B cell (primary cell): ENCODE measurements at regions not wholly inside any gene's neighbourhood (a gene's known extent, or its start where the extent isn't known, plus 50 kb on each side); places are given as distances from the start of the nearest gene placed in this dataset.
A peak's percentile ranks its signal among the peaks of the same experiment; 100 is the strongest.
"Not testable (repeated sequence)": the region's sequence is repeated elsewhere in the genome, so short reads cannot be mapped to it uniquely, and the experiment has no call there.

ENCODE experiments used
- ATAC-seq: fragments of 200-7000 bp; cut with Tn5 transposase; one replicate; pipeline ENCODE4 v1.10.0; 2021; ENCODE audit warnings: low read depth, mild to moderate bottlenecking, moderate number of reproducible peaks, moderate library complexity
- CTCF ChIA-PET: fragments of 350-600 bp; sonication (Branson Sonifier 250); formaldehyde crosslinking; loops from one replicate; lab custom pipeline; 2021; ENCODE audit warnings: antibody characterized with exemption, inconsistent platforms; lab: Charles Lee
- POLR2A ChIA-PET: fragments of 350-600 bp; sonication (Branson Sonifier 250); formaldehyde crosslinking; loops from one replicate; lab custom pipeline; 2021; ENCODE audit warnings: antibody characterized with exemption; lab: Charles Lee
- DNase-seq: peaks from one replicate; pipeline ENCODE4 v3.0.0; 2013
- H2AFZ ChIP-seq: 2 replicates; pipeline ENCODE4 v1.6.1; 2012; ENCODE audit warnings: mild to moderate bottlenecking, low read depth, low read length; ENCODE audit not compliant: insufficient read depth, poor library complexity, severe bottlenecking
- H3K27ac ChIP-seq, 2 donors: 1 replicate in 1 of 2; 2 replicates in 1 of 2; pipeline ENCODE4 v1.5.1; 2012 to 2013; ENCODE audit warnings: low read length in 2 of 2, mild to moderate bottlenecking in 2 of 2, moderate library complexity in 1 of 2
- H3K27me3 ChIP-seq, 4 experiments: fragments of 200-600 bp in 1 of 4; sonication (generic) in 1 of 4; replicated peaks in 1 of 4; 1 replicate in 2 of 4; 2 replicates in 2 of 4; pipeline versions ENCODE4 v1.6.1 to v1.7.0; 2013 to 2016; ENCODE audit warnings: low read length in 3 of 4, mild to moderate bottlenecking in 2 of 4, mixed read lengths in 1 of 4, moderate library complexity in 1 of 4; ENCODE audit not compliant: insufficient read depth in 4 of 4, control insufficient read depth in 3 of 4; ENCODE audit errors: control extremely low read depth in 1 of 4
- H3K36me3 ChIP-seq, 2 experiments: replicated peaks in 1 of 2; 1 replicate in 1 of 2; 2 replicates in 1 of 2; pipeline versions ENCODE4 v1.6.1 to v1.7.1; 2013; ENCODE audit warnings: low read length in 1 of 2; ENCODE audit not compliant: insufficient read depth in 2 of 2, control insufficient read depth in 1 of 2; ENCODE audit errors: control extremely low read depth in 1 of 2, extremely low read depth in 1 of 2
- H3K4me1 ChIP-seq, 2 donors: fragments of 200-600 bp in 1 of 2; sonication (generic) in 1 of 2; 1 replicate in 1 of 2; 2 replicates in 1 of 2; pipeline versions ENCODE4 v1.5.1 to v1.6.1; 2013 to 2017; ENCODE audit warnings: low read length in 2 of 2; ENCODE audit not compliant: control insufficient read depth in 2 of 2, insufficient read depth in 2 of 2
- H3K4me2 ChIP-seq: replicated peaks from 2 replicates; pipeline ENCODE3; 2012; ENCODE audit warnings: mild to moderate bottlenecking, low read depth, low read length; ENCODE audit not compliant: poor library complexity, severe bottlenecking
- H3K4me3 ChIP-seq, 5 experiments: fragments of 200-600 bp in 1 of 5; sonication (generic) in 1 of 5; 1 replicate in 3 of 5; 2 replicates in 2 of 5; pipeline versions ENCODE4 v1.5.1 to v1.7.0; 2011 to 2016; ENCODE audit warnings: low read length in 4 of 5, mild to moderate bottlenecking in 4 of 5, low read depth in 2 of 5, control low read depth in 1 of 5, moderate library complexity in 1 of 5; ENCODE audit not compliant: insufficient read depth in 1 of 5; ENCODE audit errors: control extremely low read depth in 1 of 5, extremely low read depth in 1 of 5
- H3K79me2 ChIP-seq: fragments of 200-600 bp; sonication (generic); one replicate; pipeline ENCODE4 v1.6.0; 2016; ENCODE audit warnings: low read length; ENCODE audit not compliant: control insufficient read depth, insufficient read depth
- H3K9ac ChIP-seq: fragments of 200-600 bp; sonication (generic); 2 replicates; pipeline ENCODE4 v1.6.1; 2017; ENCODE audit warnings: mild to moderate bottlenecking, low read length, moderate library complexity
- H3K9me3 ChIP-seq, 3 donors: one replicate each; pipeline versions ENCODE4 v1.6.1 to v1.7.1; 2013; ENCODE audit warnings: low read length in 2 of 3; ENCODE audit not compliant: control insufficient read depth in 2 of 3, insufficient read depth in 1 of 3; ENCODE audit errors: control extremely low read depth in 1 of 3
- H4K20me1 ChIP-seq: 2 replicates; pipeline ENCODE4 v1.6.0; 2012; ENCODE audit warnings: mild to moderate bottlenecking, low read length; ENCODE audit not compliant: insufficient read depth, control insufficient read depth, poor library complexity, severe bottlenecking
- H3K27ac Mint-ChIP-seq: one replicate; pipeline ENCODE4 v1.8.0; 2021; ENCODE audit warnings: mixed read lengths
- H3K27me3 Mint-ChIP-seq: one replicate; pipeline ENCODE4 v1.8.0; 2021; ENCODE audit warnings: mixed read lengths
- H3K4me1 Mint-ChIP-seq: one replicate; pipeline ENCODE4 v1.8.0; 2021; ENCODE audit warnings: mixed read lengths
- H3K4me3 Mint-ChIP-seq: one replicate; pipeline ENCODE4 v1.8.0; 2021; ENCODE audit warnings: mixed read lengths
- H3K9me3 Mint-ChIP-seq: one replicate; pipeline ENCODE4 v1.8.0; 2022; ENCODE audit warnings: mixed read lengths; ENCODE audit not compliant: insufficient read depth
- EZH2 ChIP-seq: IDR thresholded peaks from 2 replicates; pipeline ENCODE4 v1.6.1; 2012; ENCODE audit warnings: borderline replicate concordance, low read depth, mild to moderate bottlenecking, moderate library complexity, low read length; ENCODE audit not compliant: insufficient read depth, poor library complexity, severe bottlenecking
- WGBS: methylation state at CpG from one replicate; pipeline ENCODE4 v1.1.5; 2013; ENCODE audit warnings: missing lambda C conversion rate; ENCODE audit not compliant: insufficient coverage; 5-methylcytosine and 5-hydroxymethylcytosine counted together
- intact Hi-C: fragments of 100-400 bp; cut with micrococcal nuclease; formaldehyde crosslinking; loops from one replicate; pipeline ENCODE4 v1.10.0; 2022
- TF ChIP-seq, protein P1 (sequence below): fragments of 200-600 bp; IDR thresholded peaks from one replicate; pipeline ENCODE4 v1.8.0; 2022; ENCODE audit warnings: antibody characterized with exemption, mild to moderate bottlenecking

DNA sequence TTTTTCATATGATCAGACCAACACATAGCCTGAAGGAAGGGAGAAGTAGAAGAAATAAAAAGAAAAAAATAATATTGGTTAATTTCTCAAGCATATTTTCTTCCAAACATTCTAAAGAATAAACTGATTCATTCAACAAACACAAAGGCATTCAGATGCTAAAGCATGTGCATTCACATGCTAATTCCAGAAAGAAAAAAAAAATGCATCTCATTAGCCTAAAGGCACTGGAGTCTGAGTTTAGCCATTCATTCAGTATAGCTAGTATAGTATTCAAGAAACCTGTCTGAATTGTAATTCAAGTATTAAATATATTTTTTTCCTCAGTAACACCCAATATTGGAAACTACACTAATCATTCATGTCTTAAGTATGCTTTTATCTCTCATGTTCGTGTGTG is 61.0 kb upstream of the FER start:
- intact Hi-C loops = no loop called here
- Histone ChIP-seq H2AFZ (no peak overlapping the region), H3K27ac (no peak overlapping the region), H4K20me1 (no peaks in the 10 kb centered on the region), H3K4me3 (no peak overlapping the region), H3K27me3 (no peaks in the 10 kb centered on the region), H3K4me2 (no peak overlapping the region), H3K36me3 (no peaks in the 10 kb centered on the region), H3K9me3 (no peaks in the 10 kb centered on the region), H3K4me1 (peaks cover 5 to 14% of the 10 kb centered on the region in 2 donors), H3K9ac (no peak overlapping the region), H3K79me2 (no peaks in the 10 kb centered on the region)
- DNase-seq = no peak
- ChIA-PET POLR2A (no interaction called here), CTCF (interaction anchor here (0.7 kb wide), 1 partner anchor 8 kb away, joined by 6 read pairs; no protein-coding TSS in a partner anchor)
- Mint-ChIP-seq H3K4me1 (peaks cover 17% of the 10 kb centered on the region), H3K27ac (no peak overlapping the region), H3K4me3 (no peak overlapping the region), H3K9me3 (no peaks in the 10 kb centered on the region), H3K27me3 (peaks cover 3% of the 10 kb centered on the region)
- WGBS = no CpG with 5 or more reads among the region's 1 CpG
- ATAC-seq = no peak
- TF ChIP-seq, protein P1, sequence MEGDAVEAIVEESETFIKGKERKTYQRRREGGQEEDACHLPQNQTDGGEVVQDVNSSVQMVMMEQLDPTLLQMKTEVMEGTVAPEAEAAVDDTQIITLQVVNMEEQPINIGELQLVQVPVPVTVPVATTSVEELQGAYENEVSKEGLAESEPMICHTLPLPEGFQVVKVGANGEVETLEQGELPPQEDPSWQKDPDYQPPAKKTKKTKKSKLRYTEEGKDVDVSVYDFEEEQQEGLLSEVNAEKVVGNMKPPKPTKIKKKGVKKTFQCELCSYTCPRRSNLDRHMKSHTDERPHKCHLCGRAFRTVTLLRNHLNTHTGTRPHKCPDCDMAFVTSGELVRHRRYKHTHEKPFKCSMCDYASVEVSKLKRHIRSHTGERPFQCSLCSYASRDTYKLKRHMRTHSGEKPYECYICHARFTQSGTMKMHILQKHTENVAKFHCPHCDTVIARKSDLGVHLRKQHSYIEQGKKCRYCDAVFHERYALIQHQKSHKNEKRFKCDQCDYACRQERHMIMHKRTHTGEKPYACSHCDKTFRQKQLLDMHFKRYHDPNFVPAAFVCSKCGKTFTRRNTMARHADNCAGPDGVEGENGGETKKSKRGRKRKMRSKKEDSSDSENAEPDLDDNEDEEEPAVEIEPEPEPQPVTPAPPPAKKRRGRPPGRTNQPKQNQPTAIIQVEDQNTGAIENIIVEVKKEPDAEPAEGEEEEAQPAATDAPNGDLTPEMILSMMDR = no peak
- TF ChIP-seq EZH2 = no peak

DNA sequence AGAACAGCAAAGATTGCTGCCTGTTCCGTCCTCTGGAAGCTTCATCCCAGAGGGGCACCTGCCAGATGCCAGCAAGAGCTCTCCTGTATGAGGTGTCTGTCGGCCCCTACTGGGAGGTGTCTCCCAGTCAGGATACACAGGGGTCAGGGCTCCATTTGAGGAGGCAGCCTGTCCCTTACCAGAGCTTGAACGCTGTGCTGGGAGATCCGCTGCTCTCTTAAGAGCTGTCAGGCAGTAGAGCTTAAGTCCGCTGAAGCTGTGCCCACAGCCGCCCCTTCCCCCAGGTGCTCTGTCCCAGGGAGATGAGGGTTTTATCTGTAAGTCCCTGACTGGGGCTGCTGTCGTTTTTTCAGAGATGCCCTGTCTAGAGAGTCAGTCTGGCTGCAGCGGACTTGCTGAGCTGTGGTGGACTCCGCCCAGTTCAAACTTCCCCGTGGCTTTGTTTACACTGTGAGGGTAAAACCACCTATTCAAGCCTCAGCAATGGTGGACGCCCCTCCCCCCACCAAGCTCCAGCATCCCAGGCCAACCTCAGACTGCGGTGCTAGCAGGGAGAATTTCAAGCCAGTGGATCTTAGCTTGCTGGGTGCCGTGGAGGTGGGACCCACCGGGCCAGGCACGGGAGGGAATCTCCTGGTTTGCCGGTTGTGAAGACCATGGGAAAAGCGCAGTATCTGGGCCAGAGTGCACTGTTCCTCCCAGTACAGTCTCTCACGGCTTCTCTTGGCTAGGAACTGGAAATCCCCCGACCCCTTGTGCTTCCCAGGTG is 62.1 kb upstream of the FER start:
- H3K4me1 ChIP-seq = peaks cover 5 to 14% of the 10 kb centered on the region in 2 donors
- H3K27ac ChIP-seq, H4K20me1 ChIP-seq, H3K9me3 ChIP-seq, H3K9ac ChIP-seq, H3K9me3 Mint-ChIP-seq, H3K79me2 ChIP-seq, H3K4me2 ChIP-seq, H2AFZ ChIP-seq, H3K27me3 ChIP-seq, intact Hi-C loops, H3K4me3 ChIP-seq, POLR2A ChIA-PET, H3K4me3 Mint-ChIP-seq, H3K36me3 ChIP-seq, H3K27me3 Mint-ChIP-seq, H3K27ac Mint-ChIP-seq: not testable (repeated sequence)
- ATAC-seq = peak; percentile 34
- peak; percentile 26 for DNase-seq
- peaks cover 17% of the 10 kb centered on the region for H3K4me1 Mint-ChIP-seq
- CTCF ChIA-PET = interaction anchor here (0.5 to 1.0 kb wide), 2 partner anchors 9 to 679 kb away, joined by 3 to 4 read pairs; no protein-coding TSS in a partner anchor
- WGBS = 81% methylated on average over 17 of the region's 19 CpGs
